NOMO-1 (cell line): ENCODE measurements at regions not wholly inside any gene's neighbourhood (a gene's known extent, or its start where the extent isn't known, plus 50 kb on each side); places are given as distances from the start of the nearest gene placed in this dataset.
"Not testable (repeated sequence)": the region's sequence is repeated elsewhere in the genome, so short reads cannot be mapped to it uniquely, and the experiment has no call there.

ENCODE experiments used
- DNase-seq, 2 experiments: peaks; one replicate each; lab custom pipeline; 2025; ENCODE audit not compliant: unreplicated experiment in 2 of 2; lab: John Stamatoyannopoulos, UW

DNA sequence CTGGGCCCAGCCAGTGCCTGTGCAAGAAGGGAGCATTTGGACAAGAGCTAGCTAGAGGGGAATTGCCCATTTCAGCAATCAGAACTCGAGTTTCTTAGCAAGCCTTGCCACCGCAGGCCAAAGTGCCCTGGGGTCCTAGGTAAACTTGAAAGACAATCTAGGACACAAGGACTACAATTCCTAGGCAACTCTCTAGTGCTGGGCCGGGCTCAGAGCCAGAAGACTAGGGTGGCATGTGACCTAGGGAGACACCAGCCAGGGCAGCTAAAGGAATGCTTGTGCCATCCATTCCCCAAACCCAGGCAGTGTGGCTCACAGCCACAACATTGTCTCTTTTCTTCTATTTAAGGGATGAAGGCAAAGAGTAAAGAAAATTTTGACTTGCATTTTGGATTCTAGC lies 205.0 kb downstream of the BMP4 start:
- no peak for DNase-seq

DNA sequence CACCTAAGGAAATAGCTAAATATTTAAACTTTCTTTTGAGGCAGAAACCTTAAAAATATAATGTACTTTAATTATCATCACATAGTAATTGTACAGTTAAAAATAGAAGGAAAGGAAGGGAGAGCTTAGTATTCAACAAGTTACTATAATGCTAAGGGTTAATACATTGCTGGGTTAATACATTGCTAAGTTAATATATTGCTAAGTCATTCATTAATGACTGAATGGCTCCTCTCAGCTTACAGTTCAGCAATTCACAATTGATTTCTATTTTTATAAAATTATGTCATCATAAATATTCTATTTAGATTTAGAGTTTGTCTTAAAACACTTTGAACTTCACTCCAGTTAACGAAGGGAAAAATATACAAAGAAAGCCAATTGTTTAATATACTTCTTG lies 207.9 kb downstream of the BMP4 start:
- no peak for DNase-seq

DNA sequence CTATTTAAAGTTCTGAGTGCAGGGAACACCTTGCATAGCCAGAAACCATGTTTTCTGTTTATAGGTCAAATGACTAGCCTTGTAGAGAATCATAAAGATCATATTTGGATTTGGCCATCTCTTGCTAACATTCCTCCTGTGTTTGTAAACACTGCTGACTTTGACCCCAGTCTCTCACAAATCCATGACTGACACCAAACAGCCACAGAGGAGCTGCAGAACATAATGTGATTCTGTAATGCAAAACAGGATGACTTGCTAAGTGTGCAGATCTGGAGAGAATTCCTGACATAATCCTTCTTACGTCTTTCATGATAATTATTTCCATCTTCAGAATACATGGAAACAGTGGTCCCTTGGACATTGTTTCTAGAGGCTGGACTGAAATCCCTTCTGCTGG lies 211.8 kb downstream of the BMP4 start:
- no peak for DNase-seq

DNA sequence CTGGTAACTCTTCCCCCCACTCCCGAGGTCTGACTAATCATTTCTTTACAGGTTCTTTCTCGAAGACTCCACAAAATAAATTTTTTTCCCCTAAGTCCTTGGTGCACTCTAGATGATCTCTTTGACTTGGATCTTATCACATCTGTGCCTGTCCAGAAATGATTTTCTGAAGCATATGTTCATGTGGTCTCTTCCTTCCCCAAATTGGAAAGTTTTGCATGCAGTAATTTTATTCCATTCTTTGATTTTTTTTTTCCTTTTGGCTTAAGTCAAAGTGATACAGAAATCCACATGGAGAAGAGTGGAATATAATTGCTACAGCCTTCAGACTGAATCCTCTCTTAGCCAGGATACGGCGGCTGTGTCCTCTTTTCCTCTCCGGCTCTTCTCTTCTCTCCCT lies 213.3 kb downstream of the BMP4 start:
- DNase-seq = no peak

DNA sequence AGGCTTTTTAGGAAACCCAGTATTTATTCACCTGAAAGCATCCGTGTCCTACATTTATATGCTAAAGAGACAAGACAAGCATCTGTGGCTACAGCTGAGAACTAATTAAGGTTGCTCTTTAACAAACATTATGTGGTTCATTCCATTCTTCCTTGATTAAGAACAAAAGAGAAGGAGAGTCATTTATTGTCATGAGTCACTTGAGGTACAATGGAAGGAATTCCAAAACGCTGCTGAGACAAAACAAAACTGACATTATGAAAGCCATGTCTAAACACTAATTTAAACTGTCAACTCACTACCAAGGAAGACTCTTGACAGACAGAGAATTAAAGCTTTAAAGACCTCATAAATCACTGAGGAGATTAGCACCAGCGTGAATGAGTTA lies 214.4 kb downstream of the BMP4 start:
- DNase-seq = no peak

DNA sequence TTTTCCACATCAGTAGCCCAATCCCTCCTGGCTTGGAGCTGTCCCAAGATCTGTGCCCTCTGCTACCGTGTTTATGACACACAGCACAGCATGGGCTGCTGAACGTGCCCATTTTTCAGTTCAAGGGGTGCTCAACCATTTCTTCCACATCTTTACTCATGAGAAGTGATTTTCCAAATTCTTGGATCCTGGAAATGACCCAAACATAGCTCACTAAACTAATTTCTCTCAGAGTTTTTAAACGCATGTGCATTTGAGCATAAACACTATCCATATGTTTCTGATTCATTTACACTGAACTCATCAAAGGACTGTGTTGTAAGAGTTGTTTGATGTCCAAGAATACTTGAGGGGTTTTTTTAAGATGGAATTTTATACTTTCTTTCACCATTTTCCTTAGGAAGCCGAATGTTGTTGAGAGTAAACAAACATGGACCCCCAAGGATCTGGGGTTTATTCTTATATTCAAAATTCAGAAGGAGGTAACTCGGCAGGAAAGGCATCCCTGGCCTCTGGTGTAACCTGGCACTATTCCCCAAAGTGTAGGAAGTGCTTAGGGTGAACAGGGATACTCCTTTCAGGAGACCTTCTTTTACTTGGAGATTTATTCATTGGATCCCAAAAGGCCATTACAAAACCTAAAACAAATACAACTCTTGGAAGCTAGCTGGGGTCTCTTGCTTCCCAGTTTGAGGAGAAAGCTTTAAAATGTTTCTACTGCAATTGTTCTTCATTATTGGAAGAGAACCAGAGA lies 215.0 kb downstream of the BMP4 start:
- DNase-seq = no peak

DNA sequence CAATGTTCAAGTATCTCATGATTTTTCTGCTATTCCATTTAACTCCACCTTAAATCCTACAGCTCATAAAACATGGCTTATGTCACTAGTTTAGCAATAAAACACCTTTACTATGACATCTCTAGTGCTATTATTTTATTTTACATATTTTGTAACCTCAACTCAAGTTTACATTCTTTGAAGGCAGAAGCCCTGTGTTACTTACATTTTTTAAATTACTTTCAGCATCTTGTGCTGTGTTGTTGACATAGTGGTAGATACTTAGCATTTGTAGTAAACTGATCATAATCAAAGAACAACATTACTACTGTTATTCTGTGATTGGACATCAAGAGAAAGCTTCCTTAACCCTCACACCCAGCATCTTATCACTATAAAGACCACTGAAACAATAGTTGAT lies 216.1 kb downstream of the BMP4 start:
- no peak for DNase-seq

DNA sequence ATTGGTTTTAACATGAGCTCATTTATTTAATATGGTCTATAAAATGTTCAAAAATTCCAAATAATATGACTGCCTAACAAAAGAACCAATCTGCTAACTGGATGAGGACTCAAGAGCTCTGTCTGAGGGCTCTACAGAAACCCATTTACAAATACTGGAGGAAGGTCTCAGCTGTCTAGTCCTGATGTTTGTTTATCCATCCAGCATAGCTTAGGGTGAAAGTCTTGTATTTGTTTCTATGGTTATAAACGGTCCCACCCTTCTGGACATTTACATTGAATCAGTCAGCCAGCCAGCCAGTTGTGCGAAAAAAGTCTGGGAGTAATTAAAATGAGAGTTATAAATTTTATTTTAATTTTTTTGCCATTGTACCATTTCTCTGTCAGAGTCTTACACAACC lies 220.7 kb downstream of the BMP4 start:
- DNase-seq = no peak

DNA sequence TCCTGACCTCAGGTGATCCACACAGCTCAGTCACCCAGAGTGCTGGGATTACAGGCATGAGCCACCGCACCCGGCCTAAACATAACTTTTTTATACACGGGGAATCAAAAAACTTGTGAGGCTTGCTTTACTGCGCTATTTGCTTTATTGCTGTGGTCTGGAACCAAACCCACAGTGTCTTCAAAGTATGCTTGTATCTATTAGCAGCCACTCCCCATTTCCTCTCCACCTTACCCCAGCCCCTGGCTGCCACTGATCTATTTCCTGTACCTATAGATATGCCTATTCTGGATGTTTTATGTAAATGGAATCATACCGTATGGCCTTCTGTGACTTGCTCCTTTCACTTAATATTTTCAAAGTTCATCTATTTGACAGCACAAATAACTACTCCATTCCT lies 233.4 kb downstream of the BMP4 start:
- no peak for DNase-seq

DNA sequence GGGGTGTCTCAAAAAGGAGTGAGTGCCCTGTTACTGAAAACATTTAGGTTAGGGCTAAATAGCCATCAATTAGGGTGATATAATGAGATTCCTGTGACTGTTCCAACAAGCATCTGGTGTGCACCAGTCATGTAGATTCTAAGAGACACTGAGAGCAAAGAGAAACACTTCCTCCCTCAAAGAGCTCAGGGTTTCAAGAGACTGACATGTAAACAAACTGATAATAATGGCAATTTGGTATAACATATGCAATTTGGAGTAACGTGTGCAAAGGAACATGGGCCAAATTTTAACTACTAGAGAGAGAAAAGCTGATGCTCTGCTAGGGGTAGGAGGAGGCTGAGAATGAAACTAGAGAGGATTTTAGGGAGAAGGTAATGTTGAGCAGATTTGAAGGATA lies 237.1 kb downstream of the BMP4 start:
- DNase-seq = no peak

DNA sequence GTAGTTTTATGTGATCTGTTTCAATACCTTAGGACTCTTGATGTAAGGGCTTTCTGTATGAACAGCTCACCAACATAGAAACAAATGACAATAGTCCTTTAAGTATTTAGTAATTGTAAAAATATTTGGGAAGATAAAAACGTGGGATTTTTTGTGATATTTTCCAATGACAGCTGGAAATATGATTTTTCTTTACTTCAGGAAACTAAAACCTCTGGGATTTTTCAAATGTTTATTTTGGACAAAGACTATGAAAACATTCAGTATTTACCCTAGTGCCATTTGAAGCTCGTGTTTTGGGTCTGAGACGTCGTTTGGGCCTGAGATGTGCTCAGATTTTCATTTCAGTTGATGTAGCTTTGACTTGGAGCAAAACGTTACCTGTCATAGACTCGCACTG lies 240.0 kb downstream of the BMP4 start:
- DNase-seq = no peak

DNA sequence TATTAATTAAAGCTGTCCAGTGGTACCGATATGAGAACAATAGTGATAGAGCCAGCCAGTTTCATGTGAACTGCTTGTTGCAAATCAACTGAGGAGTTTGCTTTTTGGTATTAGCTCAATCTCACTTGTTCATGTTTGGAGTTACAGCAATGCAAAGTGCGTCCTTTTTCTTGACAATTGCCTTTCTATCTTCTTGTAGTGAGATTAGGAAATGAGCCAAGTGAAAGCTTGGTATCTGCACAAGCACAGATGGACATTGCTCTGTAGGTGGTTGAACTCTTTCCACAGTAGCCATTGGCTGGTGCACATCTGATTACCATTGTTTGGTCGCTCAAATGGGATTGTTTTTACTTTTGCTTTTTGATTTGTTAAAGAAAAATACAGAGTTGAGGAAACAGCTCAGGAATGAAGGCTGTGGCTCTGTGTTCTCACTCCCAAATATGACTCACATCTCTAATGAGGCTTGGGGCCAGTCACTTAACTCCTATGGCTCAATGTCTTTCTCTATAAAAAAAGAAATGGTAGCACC lies 241.4 kb downstream of the BMP4 start:
- no peak for DNase-seq

DNA sequence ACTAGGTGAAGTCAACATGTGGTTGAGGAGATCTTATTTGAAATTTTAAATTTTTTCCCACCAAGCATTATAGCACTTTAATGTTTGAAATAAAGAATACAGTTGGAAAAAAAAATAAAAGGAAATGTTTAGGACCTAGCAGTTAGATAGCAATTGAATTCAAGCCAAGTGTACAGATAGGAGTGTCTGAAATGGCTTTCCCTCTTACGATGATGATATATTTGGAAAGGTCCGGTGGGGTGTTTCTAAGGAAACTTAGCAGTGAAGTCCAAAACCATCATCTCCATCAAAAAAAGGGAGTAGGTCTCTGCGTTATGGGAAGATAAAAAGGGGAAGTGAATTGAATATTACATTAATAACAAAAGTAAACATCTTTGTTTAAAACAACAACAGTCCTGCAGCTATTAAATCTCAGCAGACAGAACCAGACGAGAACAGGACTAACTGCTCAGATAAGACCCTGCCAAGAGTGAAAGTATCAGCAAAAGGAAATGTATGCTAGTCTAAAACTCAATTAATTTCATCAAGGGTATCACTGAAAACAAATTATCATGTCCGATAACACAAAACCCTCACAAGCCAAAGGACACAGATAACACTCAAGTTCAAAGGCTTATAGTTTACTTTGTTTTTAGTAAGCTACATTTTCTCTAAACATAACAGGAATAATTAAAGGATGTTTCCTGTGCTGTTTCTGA lies 242.0 kb downstream of the BMP4 start:
- no peak for DNase-seq

DNA sequence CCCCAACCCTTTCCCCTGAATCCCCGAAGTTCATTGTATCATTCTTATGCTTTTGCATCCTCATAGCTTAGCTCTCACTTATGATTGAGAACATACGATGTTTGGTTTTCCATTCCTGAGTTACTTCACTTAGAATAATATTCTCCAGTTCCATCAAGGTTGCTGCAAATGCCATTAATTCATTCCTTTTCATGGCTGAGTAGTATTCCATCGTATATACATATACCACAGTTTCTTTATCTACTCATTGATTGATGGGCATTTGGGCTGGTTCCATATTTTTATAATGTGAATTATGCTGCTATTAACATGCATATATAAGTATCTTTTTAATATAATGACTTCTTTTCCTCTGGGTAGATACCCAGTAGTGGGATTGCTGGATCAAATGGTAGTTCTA lies 243.7 kb downstream of the BMP4 start:
- not testable (repeated sequence) for DNase-seq

DNA sequence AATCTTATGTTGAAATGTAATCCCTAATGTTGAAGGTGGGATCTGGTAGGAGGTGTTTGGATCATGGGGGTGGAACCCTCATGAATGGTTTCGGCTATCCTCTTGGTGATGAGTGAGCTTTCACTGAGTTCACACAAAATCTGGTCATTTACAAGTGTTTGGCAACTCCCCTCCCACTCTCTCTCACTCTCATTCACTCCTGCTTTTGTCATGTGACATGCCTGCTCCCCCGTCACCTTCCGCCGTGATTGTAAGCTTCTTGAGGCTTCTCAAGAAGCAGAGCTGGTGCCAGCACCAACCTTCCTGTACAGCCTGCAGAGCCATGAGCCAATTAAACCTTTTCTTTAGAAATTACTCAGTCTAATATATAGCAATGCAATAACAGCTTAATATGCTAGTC lies 245.4 kb downstream of the BMP4 start:
- no peak for DNase-seq

DNA sequence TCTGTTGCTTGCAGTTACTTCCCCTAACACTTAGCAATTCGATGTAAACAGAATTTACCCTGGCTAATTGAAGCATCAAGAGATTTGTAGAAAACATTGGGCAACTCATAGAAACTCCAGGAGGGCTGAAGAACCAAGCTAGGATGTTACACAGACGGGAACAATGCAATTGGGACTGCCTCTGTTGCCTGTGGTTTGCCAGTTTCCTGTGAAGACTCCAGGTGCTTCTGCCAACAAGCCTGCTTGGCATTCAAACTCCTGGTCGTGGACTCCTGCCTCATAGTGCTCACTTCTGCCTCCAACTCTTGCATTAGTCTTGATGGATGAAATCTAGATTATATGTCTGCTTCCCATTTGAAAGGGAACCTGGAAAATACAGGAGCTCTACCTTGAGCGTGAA lies 246.0 kb downstream of the BMP4 start:
- no peak for DNase-seq

DNA sequence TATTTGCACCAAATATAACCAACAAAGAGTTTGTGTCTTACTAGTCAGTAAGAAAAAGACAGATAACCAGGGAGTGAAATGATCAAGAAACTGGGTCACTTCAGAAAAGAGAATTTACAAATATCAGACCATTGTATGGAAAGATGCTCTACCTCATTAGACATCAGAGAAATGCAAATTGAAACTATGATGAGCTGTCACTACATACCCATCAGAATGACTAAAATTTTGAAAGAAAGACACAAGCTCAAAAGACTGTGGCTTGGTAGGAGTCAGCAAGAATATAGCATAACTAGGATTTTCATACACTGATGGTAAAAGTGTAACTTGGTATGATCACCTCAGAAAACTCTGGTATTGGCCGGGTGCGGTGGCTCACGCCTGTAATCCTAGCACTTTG lies 247.2 kb downstream of the BMP4 start:
- no peak for DNase-seq

DNA sequence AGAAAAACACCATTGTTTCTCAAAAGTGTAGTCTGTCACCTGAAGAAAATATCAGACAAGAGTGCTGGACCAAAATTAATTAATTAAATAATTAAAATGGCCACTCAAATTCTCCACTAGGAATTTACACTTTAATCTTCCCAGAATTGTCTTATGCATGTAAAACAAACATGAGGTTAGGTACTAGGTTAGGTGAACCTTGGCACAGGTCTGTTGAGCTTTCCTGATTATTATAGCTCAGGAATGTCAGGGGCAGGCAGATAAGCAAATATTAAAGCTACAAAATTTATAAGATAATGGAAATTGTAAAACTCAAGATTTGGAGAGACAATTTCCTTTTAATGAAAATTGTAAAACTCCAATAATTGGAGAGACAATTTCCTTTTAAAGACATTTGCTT lies 253.2 kb downstream of the BMP4 start:
- DNase-seq = no peak

DNA sequence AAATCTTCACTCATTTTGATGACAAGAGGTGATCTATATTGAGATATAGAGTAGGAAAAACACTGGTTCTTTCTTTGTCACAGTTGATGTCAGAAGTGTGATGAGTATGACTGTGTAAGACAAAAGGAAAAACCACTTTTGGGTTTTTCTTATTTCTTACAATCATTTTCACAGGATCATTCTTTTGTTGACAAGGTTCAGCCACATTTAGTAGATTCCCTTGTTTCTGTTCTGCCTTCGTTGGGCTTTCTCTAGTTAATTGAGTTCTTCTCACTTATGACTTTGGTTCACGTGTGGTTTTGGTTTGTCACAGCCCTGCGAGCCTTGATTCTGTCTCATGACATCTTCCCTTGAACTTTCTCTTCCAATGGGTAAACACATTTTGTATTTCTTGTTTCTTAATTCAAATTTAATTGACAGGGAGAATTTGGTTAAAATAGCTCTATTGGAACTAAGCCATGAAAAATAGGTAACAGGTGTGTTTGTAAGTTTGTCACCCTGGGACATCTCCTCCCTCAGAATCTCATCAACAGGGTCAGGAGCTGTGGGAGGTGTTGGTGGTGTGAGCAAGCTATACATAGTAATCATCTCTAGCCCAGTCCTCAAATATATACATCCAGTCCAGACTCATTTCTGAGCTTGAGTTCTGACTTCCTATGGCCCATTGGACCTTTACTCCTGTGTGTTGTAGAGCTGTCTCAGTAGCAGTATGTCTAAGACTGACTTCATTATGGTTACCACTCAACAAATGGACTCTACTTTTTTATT lies 255.3 kb downstream of the BMP4 start:
- no peak for DNase-seq

DNA sequence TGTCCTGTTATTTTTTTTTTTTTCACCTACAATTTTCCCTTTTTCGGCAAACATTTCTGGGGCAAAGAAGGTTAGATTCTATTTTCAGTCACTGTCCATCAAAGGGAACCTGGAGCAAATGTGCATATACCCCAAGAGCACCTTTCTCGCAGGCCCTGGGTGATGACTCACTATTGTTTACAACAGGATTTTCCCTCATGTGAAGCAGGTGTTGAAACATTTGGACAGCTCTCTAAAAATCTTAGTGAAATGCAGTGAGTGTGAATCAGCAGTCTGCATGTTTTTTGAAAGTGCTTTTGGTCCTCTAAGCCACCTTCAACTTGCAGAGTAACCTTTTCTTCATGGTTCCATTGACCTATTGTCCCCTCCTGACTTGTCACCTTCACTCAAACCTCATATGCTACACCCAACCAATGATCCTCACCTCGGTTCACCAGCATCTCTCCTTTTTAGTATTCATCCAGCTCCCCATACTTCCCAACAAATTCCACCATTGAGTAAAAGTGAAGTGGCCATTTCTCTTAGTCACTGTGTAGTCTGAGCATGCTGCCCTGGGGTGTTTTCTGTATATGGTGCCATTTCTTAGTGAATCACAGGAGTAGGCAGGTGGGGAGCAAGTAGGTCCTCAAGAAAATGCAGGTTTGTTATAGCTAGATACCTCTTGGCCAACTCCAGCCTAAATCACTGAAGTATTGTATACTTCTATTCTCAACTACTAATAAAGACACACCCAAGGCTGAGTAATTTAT lies 260.2 kb downstream of the BMP4 start:
- DNase-seq = no peak

DNA sequence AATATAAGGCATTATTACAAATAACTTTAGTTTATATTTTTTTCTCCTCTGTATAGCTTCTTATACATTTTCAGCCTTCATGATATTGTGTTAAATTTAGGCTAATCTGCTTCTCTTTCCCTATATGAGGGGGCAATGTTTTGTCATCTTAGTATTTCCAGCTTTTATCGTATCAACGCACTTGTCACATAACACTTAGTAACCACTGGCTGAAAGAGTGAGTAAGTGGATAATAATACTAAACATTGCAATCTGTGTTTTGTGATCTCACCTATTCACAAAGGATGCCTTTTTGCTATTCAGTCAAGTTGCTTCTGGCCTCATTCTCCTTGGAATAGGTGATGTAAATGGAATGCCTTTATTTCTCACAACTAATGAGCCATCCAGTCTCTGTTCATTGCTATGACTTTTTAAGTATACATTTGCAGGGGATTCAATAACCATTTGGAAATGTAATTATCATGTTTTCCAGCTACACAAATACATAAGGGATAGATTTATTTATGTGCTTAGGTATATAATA lies 260.9 kb downstream of the BMP4 start:
- DNase-seq = no peak
